ENCODE measurements at regions not wholly inside any gene's neighbourhood (a gene's known extent, or its start where the extent isn't known, plus 50 kb on each side); places are given as distances from the start of the nearest gene placed in this dataset.

- TF ChIP-seq CTCF (IDR thresholded peaks at IDR 0.05 in 2 of 3, conservative IDR thresholded peaks at IDR 0.05 in 1 of 3; ENCODE audit: control insufficient read depth in 2 of 3, extremely low read depth in 1 of 3, insufficient read depth in 1 of 3, low read depth in 3 of 3, low read length in 3 of 3): no peak
- TF ChIP-seq MAX (IDR thresholded peaks at IDR 0.05; ENCODE audit: low read depth, low read length): no peak
- TF ChIP-seq YY1 (IDR thresholded peaks at IDR 0.05; ENCODE audit: low read depth, low read length): no peak
- no peak for TF ChIP-seq ATF3 (IDR thresholded peaks at IDR 0.05; ENCODE audit: borderline replicate concordance, extremely low read depth, low read depth, low read length)
- no peak for TF ChIP-seq BHLHE40 (IDR thresholded peaks at IDR 0.05; ENCODE audit: borderline replicate concordance in 1 of 2, low read depth in 2 of 2, low read length in 1 of 2)
- no peak for TF ChIP-seq JUNB (IDR thresholded peaks at IDR 0.05)
- TF ChIP-seq GABPA (IDR thresholded peaks at IDR 0.05; ENCODE audit: low read depth): no peak
- no peak for TF ChIP-seq EGR1 (IDR thresholded peaks at IDR 0.05; ENCODE audit: borderline replicate concordance in 1 of 2, low read depth in 2 of 2, low read length in 2 of 2)
- TF ChIP-seq EZH2 (IDR thresholded peaks at IDR 0.05; ENCODE audit: borderline replicate concordance, control insufficient read depth, low read depth, low read length): no peak
- TF ChIP-seq BCLAF1 (IDR thresholded peaks at IDR 0.05): no peak
- TF ChIP-seq ZNF217 (IDR thresholded peaks at IDR 0.05): no peak
- no peak for TF ChIP-seq CHD4 (IDR thresholded peaks at IDR 0.05)
- TF ChIP-seq YBX1 (IDR thresholded peaks at IDR 0.05): no peak
- TF ChIP-seq HDAC2 (IDR thresholded peaks at IDR 0.05): no peak
Measured at GRCh38 chr4:158068068-158068467, 104.8 kb downstream of the GASK1B start.
